Natural killer cell (primary cell): ENCODE measurements at regions not wholly inside any gene's neighbourhood (a gene's known extent, or its start where the extent isn't known, plus 50 kb on each side); places are given as distances from the start of the nearest gene placed in this dataset.

Experiments used
- ATAC-seq, 3 donors: fragments of 150-1000 bp in 2 of 3; fragments of 200-7000 bp in 1 of 3; cut with Tn5 transposase; 1 replicate in 1 of 3; 2 replicates in 2 of 3; pipeline ENCODE4 v1.10.0; 2021; ENCODE audit warnings: mild to moderate bottlenecking in 2 of 3, moderate library complexity in 2 of 3
- DNase-seq, 2 donors: peaks; one replicate each; pipeline versions ENCODE4 v3.0.0 to v3.0.0-alpha.2; 2013 to 2021; ENCODE audit warnings: mixed read lengths in 1 of 2
- H3K27ac ChIP-seq: one replicate; pipeline ENCODE4 v1.5.1; 2013; ENCODE audit warnings: mild to moderate bottlenecking, low read length
- H3K27me3 ChIP-seq: one replicate; pipeline ENCODE4 v1.6.1; 2013; ENCODE audit warnings: low read length; ENCODE audit not compliant: control insufficient read depth, insufficient read depth
- H3K36me3 ChIP-seq: one replicate; pipeline ENCODE4 v1.6.1; 2013; ENCODE audit warnings: low read length; ENCODE audit not compliant: control insufficient read depth, insufficient read depth
- H3K4me1 ChIP-seq: one replicate; pipeline ENCODE4 v1.6.1; 2013; ENCODE audit warnings: low read length; ENCODE audit not compliant: control insufficient read depth, insufficient read depth
- H3K4me3 ChIP-seq: one replicate; pipeline ENCODE4 v1.5.1; 2013; ENCODE audit warnings: low read length
- H3K9me3 ChIP-seq: one replicate; pipeline ENCODE4 v1.6.1; 2013; ENCODE audit warnings: low read length; ENCODE audit not compliant: control insufficient read depth, insufficient read depth
- H3K27ac Mint-ChIP-seq, 2 donors: one replicate each; pipeline ENCODE4 v1.8.0; 2022; ENCODE audit warnings: mild to moderate bottlenecking in 2 of 2, mixed read lengths in 2 of 2, moderate library complexity in 1 of 2
- H3K27me3 Mint-ChIP-seq, 2 donors: one replicate each; pipeline ENCODE4 v1.8.0; 2022; ENCODE audit warnings: low read depth in 2 of 2, mixed read lengths in 2 of 2
- H3K36me3 Mint-ChIP-seq: one replicate; pipeline ENCODE4 v1.8.0; 2022; ENCODE audit warnings: mixed read lengths
- H3K4me1 Mint-ChIP-seq, 2 donors: one replicate each; pipeline ENCODE4 v1.8.0; 2022; ENCODE audit warnings: mixed read lengths in 2 of 2
- H3K4me3 Mint-ChIP-seq: one replicate; pipeline ENCODE4 v1.8.0; 2022; ENCODE audit warnings: mild to moderate bottlenecking, moderate library complexity, mixed read lengths
- H3K9me3 Mint-ChIP-seq, 2 donors: one replicate each; pipeline ENCODE4 v1.8.0; 2022; ENCODE audit warnings: mixed read lengths in 2 of 2
- CTCF ChIP-seq: fragments of 200-600 bp; IDR thresholded peaks from one replicate; pipeline ENCODE4 v1.8.0; 2022; ENCODE audit warnings: antibody characterized with exemption
- WGBS: methylation state at CpG from one replicate; pipeline ENCODE4 v1.1.7; 2013; ENCODE audit warnings: missing lambda C conversion rate; ENCODE audit not compliant: insufficient coverage; 5-methylcytosine and 5-hydroxymethylcytosine counted together
- intact Hi-C: fragments of 100-400 bp; cut with micrococcal nuclease; formaldehyde crosslinking; loops from one replicate; pipeline ENCODE4 v1.14.2; 2022

- no CpG with 5 or more reads among the region's 2 CpGs for WGBS
Measured at GRCh38 chr11:98874050-98874449, 146.7 kb upstream of the CNTN5 start.

GRCh38 chr11:98895936-98896335 lies 124.8 kb upstream of the CNTN5 start:
- no peaks in the 10 kb centered on the region for H3K27me3 Mint-ChIP-seq
- no peak overlapping the region for H3K4me3 ChIP-seq
- H3K27ac ChIP-seq, result no peak overlapping the region
- no CpG with 5 or more reads among the region's 1 CpG for WGBS
- no peak for TF ChIP-seq CTCF
- H3K27ac Mint-ChIP-seq, result no peak overlapping the region
- DNase-seq (no peak), ATAC-seq (no peak)
- H3K36me3 Mint-ChIP-seq, result peaks cover 12% of the 10 kb centered on the region
- no peaks in the 10 kb centered on the region for H3K4me1 Mint-ChIP-seq
- no peaks in the 10 kb centered on the region for H3K36me3 ChIP-seq
- H3K27me3 ChIP-seq, result no peaks in the 10 kb centered on the region
- H3K9me3 ChIP-seq, result peaks cover 18% of the 10 kb centered on the region
- H3K4me3 Mint-ChIP-seq, result no peak overlapping the region
- intact Hi-C loops, result no loop called here
- H3K4me1 ChIP-seq, result no peaks in the 10 kb centered on the region
- H3K9me3 Mint-ChIP-seq, result peaks cover 19 to 41% of the 10 kb centered on the region in 2 donors

More at GRCh38 chr11:98874050-98874449, 146.7 kb upstream of the CNTN5 start:
- no peaks in the 10 kb centered on the region for H3K27me3 ChIP-seq
- ATAC-seq (no peak), DNase-seq (no peak)
- no peak overlapping the region for H3K27ac ChIP-seq
- TF ChIP-seq CTCF, result no peak
- no peaks in the 10 kb centered on the region for H3K4me1 Mint-ChIP-seq
- no peaks in the 10 kb centered on the region for H3K27me3 Mint-ChIP-seq
- intact Hi-C loops, result no loop called here
- peaks cover 8% of the 10 kb centered on the region for H3K36me3 Mint-ChIP-seq
- no peaks in the 10 kb centered on the region for H3K4me1 ChIP-seq
- H3K9me3 Mint-ChIP-seq, result peaks cover 7 to 16% of the 10 kb centered on the region in 2 donors
- H3K9me3 ChIP-seq, result no peaks in the 10 kb centered on the region
- H3K36me3 ChIP-seq, result no peaks in the 10 kb centered on the region
- no peak overlapping the region for H3K4me3 ChIP-seq
- H3K4me3 Mint-ChIP-seq, result no peak overlapping the region
- no peak overlapping the region for H3K27ac Mint-ChIP-seq

GRCh38 chr11:98940913-98941312 lies 79.8 kb upstream of the CNTN5 start:
- DNase-seq (no peak), ATAC-seq (no peak)
- no peaks in the 10 kb centered on the region for H3K4me1 Mint-ChIP-seq
- no peaks in the 10 kb centered on the region for H3K27me3 ChIP-seq
- H3K36me3 Mint-ChIP-seq, result peaks cover 8% of the 10 kb centered on the region
- H3K4me3 ChIP-seq, result no peak overlapping the region
- intact Hi-C loops, result no loop called here
- no peaks in the 10 kb centered on the region for H3K4me1 ChIP-seq
- 75% methylated on average over 1 of the region's 1 CpG for WGBS
- no peak for TF ChIP-seq CTCF
- H3K9me3 Mint-ChIP-seq, result peaks cover 2 to 16% of the 10 kb centered on the region in 2 donors
- no peak overlapping the region for H3K27ac Mint-ChIP-seq
- no peak overlapping the region for H3K27ac ChIP-seq
- no peaks in the 10 kb centered on the region for H3K9me3 ChIP-seq
- no peaks in the 10 kb centered on the region for H3K36me3 ChIP-seq
- H3K27me3 Mint-ChIP-seq, result no peaks in the 10 kb centered on the region
- H3K4me3 Mint-ChIP-seq, result no peak overlapping the region

GRCh38 chr11:98944461-98944860 lies 76.3 kb upstream of the CNTN5 start:
- intact Hi-C loops, result no loop called here
- Histone ChIP-seq H3K4me1 (no peaks in the 10 kb centered on the region), H3K9me3 (no peaks in the 10 kb centered on the region), H3K27me3 (no peaks in the 10 kb centered on the region), H3K36me3 (no peaks in the 10 kb centered on the region), H3K27ac (no peak overlapping the region), H3K4me3 (no peak overlapping the region)
- no peak overlapping the region for H3K4me3 Mint-ChIP-seq
- ATAC-seq (no peak), DNase-seq (no peak)
- TF ChIP-seq CTCF, result no peak
- peaks cover 4 to 11% of the 10 kb centered on the region in 2 donors for H3K9me3 Mint-ChIP-seq
- 76% methylated on average over 2 of the region's 2 CpGs for WGBS
- no peaks in the 10 kb centered on the region for H3K27me3 Mint-ChIP-seq
- no peak overlapping the region for H3K27ac Mint-ChIP-seq
- no peaks in the 10 kb centered on the region for H3K4me1 Mint-ChIP-seq
- H3K36me3 Mint-ChIP-seq, result peaks cover 8% of the 10 kb centered on the region
